ENCODE measurements at regions not wholly inside any gene's neighbourhood (a gene's known extent, or its start where the extent isn't known, plus 50 kb on each side); places are given as distances from the start of the nearest gene placed in this dataset.
"Not testable (repeated sequence)": the region's sequence is repeated elsewhere in the genome, so short reads cannot be mapped to it uniquely, and the experiment has no call there.

DNA sequence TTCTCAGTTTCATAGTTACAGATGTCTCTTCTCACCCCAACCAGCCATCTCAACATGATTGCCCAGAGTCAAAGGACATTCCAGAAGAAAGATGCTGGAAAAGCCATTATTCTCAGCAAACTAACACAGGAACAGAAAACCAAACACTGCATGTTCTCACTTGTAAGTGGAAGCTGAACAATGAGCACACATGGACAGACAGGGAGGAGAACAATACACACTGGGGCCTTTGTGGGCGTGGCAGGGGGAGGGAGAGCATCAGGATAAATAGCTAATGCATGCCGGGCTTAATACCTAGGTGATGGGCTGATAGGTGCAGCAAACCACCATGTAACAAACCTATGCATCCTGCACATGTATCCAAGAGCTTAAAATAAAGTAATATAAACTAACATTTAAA is 437.8 kb upstream of the TUSC1 start:
- H3K9me3 Mint-ChIP-seq = not testable (repeated sequence)

DNA sequence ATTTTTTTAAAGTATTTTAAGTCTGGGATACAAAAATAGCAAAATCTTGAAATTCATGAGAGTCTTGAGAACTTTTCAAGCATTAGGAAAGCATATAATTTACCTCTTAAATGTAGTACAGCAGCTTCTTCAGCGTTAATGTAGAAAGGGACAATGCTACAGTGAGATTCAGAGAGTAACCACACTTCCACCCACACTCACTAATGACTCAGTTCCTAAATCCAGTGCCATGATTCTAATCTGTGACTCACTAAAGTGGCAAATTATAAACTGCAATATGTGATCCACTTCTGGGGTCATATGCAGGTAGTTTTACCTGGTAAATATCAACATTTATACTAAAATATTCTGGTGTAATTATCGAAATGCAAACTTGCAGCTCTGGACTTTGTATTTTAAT is 434.5 kb upstream of the TUSC1 start:
- intact Hi-C loops (cut with micrococcal nuclease) = no loop called here
- no peaks in the 10 kb centered on the region for H3K36me3 Mint-ChIP-seq (ENCODE audit: low read depth)

More for the DNA sequence above, 437.8 kb upstream of the TUSC1 start:
- intact Hi-C loops (cut with micrococcal nuclease); H3K36me3 Mint-ChIP-seq (ENCODE audit: low read depth); H3K4me1 Mint-ChIP-seq (ENCODE audit: low read depth); H3K27me3 Mint-ChIP-seq (ENCODE audit: low read depth); CTCF ChIA-PET; H3K27ac Mint-ChIP-seq; DNase-seq; H3K4me3 Mint-ChIP-seq: not testable (repeated sequence)

DNA sequence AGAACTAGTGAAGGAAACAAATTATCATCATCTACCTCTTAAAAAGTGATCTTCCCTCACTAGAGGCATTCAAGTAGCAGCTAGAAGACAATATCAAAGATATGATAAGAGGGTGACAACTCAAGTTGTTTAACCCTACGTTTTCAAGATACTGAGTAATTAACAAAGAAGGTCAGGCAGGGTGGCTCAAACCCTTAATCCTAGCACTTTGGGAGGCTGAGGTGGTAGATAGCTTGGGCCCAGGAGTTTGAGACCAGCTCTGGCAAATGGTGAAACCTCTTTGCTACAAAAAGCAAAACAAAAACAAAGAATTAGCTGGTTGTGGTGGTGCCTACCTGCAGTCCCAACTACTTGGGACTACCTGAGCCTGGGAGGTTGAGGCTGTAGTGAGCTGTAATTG is 408.2 kb upstream of the TUSC1 start:
- no peak for DNase-seq
- no peak overlapping the region for H3K27ac Mint-ChIP-seq
- no peaks in the 10 kb centered on the region for H3K4me1 Mint-ChIP-seq (ENCODE audit: low read depth)
- H3K4me3 Mint-ChIP-seq = no peak overlapping the region
- CTCF ChIA-PET = interaction anchor here (0.8 kb wide), 1 partner anchor 26 kb away, joined by 3 read pairs; no protein-coding TSS in a partner anchor
- peaks cover 2% of the 10 kb centered on the region for H3K9me3 Mint-ChIP-seq
- no peaks in the 10 kb centered on the region for H3K27me3 Mint-ChIP-seq (ENCODE audit: low read depth)
- intact Hi-C loops (cut with micrococcal nuclease) = no loop called here
- H3K36me3 Mint-ChIP-seq (ENCODE audit: low read depth) = no peaks in the 10 kb centered on the region

More for the DNA sequence above, 434.5 kb upstream of the TUSC1 start:
- H3K27me3 Mint-ChIP-seq (ENCODE audit: low read depth) = no peaks in the 10 kb centered on the region
- no peak overlapping the region for H3K4me3 Mint-ChIP-seq
- H3K4me1 Mint-ChIP-seq (ENCODE audit: low read depth) = no peaks in the 10 kb centered on the region
- DNase-seq = no peak
- CTCF ChIA-PET = interaction anchor here (0.7 kb wide), 1 partner anchor 152 kb away, joined by 3 read pairs; no protein-coding TSS in a partner anchor
- H3K9me3 Mint-ChIP-seq = peaks cover 7% of the 10 kb centered on the region
- H3K27ac Mint-ChIP-seq = no peak overlapping the region

DNA sequence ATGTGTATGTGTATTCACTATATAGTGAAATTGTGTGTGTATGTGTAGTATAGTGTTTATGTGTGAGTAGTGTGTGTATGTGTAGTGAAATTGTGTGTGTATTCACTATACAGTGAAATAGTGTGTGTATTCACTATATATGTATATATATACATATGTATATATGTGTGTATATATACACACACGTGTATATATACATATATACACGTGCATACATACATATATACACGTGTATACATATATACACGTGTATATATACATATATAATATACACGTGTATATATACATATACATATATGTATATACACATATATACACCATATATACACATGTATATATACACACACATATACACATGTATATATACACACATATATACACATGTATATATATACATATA is 403.6 kb upstream of the TUSC1 start:
- no peaks in the 10 kb centered on the region for H3K4me1 Mint-ChIP-seq (ENCODE audit: low read depth)
- no peak overlapping the region for H3K27ac Mint-ChIP-seq
- DNase-seq = no peak
- H3K27me3 Mint-ChIP-seq (ENCODE audit: low read depth) = no peaks in the 10 kb centered on the region
- CTCF ChIA-PET = no interaction called here
- H3K9me3 Mint-ChIP-seq = peaks cover 11% of the 10 kb centered on the region
- intact Hi-C loops (cut with micrococcal nuclease) = no loop called here
- H3K36me3 Mint-ChIP-seq (ENCODE audit: low read depth) = no peaks in the 10 kb centered on the region
- no peak overlapping the region for H3K4me3 Mint-ChIP-seq

DNA sequence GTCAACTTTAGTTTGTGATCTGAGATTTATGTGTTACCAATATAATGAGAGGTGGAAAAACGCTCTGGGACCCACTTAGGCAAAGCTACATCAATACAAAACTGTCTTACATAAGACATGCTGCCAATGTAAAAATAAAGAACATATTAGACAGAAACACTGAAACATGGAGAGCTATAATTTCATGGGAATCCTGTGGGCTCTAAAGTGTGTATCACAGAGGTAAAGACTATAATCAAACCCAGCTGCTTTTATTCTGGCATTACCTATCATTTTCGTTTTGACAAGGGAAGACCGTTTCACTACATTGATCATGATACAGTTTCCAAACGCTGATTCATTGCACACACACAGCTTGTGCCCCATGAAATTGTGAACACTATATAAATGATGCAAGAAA is 400.5 kb upstream of the TUSC1 start:
- no peaks in the 10 kb centered on the region for H3K27me3 Mint-ChIP-seq (ENCODE audit: low read depth)
- no peak overlapping the region for H3K27ac Mint-ChIP-seq
- peaks cover 33% of the 10 kb centered on the region for H3K9me3 Mint-ChIP-seq
- no peak overlapping the region for H3K4me3 Mint-ChIP-seq
- H3K4me1 Mint-ChIP-seq (ENCODE audit: low read depth) = no peaks in the 10 kb centered on the region
- no peak for DNase-seq
- intact Hi-C loops (cut with micrococcal nuclease) = no loop called here
- CTCF ChIA-PET = no interaction called here
- H3K36me3 Mint-ChIP-seq (ENCODE audit: low read depth) = no peaks in the 10 kb centered on the region

DNA sequence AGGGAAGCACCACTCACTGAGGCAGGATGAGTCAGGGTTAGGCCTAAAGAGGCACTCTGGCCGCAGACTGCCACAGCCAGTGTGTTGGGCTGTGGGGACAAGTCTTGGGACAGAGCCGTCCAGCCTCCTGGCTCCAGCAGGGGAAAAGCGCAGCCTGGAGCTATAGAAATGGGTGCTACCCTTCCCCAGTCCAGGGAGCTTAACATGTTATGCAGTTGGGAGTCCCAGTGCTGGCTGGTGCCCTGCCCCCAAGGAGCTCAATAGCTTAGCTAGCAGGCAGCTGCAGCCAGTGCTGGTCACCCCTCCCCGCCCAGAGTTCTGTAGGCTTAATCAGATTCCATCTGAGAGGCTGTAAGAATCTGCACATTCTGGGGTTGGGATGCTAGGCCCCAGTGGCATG is 399.6 kb upstream of the TUSC1 start:
- Mint-ChIP-seq H3K36me3 (ENCODE audit: low read depth) (no peaks in the 10 kb centered on the region), H3K4me1 (ENCODE audit: low read depth) (no peaks in the 10 kb centered on the region), H3K27me3 (ENCODE audit: low read depth) (no peaks in the 10 kb centered on the region), H3K9me3 (peaks cover 37% of the 10 kb centered on the region), H3K4me3 (no peak overlapping the region), H3K27ac (no peak overlapping the region)
- CTCF ChIA-PET = no interaction called here
- intact Hi-C loops (cut with micrococcal nuclease) = no loop called here
- no peak for DNase-seq

DNA sequence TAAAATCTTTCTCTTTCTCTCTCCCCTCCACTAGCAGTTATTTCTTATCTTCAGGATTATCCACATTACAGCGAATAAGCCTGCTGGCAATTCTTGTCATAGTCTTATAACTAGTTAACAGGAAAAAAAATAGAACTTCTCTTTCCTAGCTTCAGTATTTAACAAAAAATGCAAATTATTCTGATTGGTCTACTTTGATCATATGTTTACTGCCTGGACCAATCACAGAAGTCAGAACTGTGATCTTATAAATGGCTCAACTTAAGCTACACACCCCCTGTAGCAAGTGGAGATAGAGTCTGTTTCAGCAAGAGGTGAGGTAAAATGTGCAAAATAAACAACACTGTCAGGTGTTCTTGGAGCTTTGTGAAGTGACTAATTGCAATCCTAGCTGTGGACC is 389.4 kb upstream of the TUSC1 start:
- H3K9me3 Mint-ChIP-seq = peaks cover 5% of the 10 kb centered on the region
- H3K4me1 Mint-ChIP-seq (ENCODE audit: low read depth) = no peaks in the 10 kb centered on the region
- H3K4me3 Mint-ChIP-seq = no peak overlapping the region
- H3K27me3 Mint-ChIP-seq (ENCODE audit: low read depth) = no peaks in the 10 kb centered on the region
- DNase-seq = no peak
- CTCF ChIA-PET = no interaction called here
- intact Hi-C loops (cut with micrococcal nuclease) = no loop called here
- H3K27ac Mint-ChIP-seq = no peak overlapping the region
- H3K36me3 Mint-ChIP-seq (ENCODE audit: low read depth) = no peaks in the 10 kb centered on the region

DNA sequence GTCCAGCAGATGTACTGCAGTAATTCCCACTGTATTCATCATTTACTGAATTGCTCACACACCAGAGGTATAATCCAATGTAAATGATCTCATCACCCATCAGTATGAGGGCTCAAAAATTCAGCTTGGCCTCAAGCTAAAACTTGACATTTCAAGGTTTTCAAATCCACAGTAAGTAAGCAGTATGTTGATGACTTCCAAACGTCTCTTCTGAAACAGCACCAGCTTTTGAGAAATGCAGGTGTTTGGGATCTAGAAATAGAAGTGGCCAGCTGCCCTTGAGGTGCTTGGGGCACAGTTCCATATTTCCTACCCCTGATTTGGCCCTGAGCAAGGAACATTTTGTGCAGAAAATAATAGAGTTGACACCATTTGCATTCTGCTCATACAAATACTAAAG is 388.0 kb upstream of the TUSC1 start:
- H3K4me3 Mint-ChIP-seq = no peak overlapping the region
- H3K27ac Mint-ChIP-seq = no peak overlapping the region
- H3K27me3 Mint-ChIP-seq (ENCODE audit: low read depth) = no peaks in the 10 kb centered on the region
- no peaks in the 10 kb centered on the region for H3K4me1 Mint-ChIP-seq (ENCODE audit: low read depth)
- no peaks in the 10 kb centered on the region for H3K36me3 Mint-ChIP-seq (ENCODE audit: low read depth)
- DNase-seq = no peak
- intact Hi-C loops (cut with micrococcal nuclease) = no loop called here
- H3K9me3 Mint-ChIP-seq = peaks cover 5% of the 10 kb centered on the region
- CTCF ChIA-PET = no interaction called here

DNA sequence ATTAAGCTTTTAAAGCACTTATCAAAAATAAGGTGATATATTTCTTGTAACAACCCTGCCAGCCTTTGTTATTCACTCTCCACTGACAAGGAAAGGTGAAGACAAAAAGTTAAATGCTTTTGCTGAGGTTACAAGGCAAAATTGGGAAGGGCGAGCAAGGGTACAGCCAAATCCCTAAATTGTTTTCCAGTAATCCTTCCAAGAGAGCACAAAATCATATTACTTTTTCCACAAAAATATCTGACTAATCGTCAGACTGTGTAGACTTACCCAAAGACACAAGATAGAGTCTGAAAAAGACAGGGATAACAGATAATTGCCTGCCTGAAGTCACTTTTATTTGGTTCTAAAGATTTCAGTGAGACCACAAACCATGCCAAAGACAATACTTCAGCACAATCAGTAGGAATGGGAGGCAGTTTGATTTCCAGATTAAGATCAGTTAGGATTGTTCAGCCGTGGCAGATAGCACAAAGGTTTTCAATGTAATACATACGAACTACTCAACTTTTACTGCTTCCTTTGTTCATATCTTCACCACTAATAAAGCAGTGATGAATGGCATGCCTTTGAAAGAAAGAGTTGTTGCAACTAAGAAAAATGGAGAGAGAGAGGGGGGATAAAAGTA is 383.8 kb upstream of the TUSC1 start:
- Mint-ChIP-seq H3K9me3 (peaks cover 4% of the 10 kb centered on the region), H3K36me3 (ENCODE audit: low read depth) (no peaks in the 10 kb centered on the region), H3K4me1 (ENCODE audit: low read depth) (no peaks in the 10 kb centered on the region), H3K4me3 (no peak overlapping the region), H3K27ac (no peak overlapping the region), H3K27me3 (ENCODE audit: low read depth) (no peaks in the 10 kb centered on the region)
- CTCF ChIA-PET = no interaction called here
- intact Hi-C loops (cut with micrococcal nuclease) = no loop called here
- no peak for DNase-seq

DNA sequence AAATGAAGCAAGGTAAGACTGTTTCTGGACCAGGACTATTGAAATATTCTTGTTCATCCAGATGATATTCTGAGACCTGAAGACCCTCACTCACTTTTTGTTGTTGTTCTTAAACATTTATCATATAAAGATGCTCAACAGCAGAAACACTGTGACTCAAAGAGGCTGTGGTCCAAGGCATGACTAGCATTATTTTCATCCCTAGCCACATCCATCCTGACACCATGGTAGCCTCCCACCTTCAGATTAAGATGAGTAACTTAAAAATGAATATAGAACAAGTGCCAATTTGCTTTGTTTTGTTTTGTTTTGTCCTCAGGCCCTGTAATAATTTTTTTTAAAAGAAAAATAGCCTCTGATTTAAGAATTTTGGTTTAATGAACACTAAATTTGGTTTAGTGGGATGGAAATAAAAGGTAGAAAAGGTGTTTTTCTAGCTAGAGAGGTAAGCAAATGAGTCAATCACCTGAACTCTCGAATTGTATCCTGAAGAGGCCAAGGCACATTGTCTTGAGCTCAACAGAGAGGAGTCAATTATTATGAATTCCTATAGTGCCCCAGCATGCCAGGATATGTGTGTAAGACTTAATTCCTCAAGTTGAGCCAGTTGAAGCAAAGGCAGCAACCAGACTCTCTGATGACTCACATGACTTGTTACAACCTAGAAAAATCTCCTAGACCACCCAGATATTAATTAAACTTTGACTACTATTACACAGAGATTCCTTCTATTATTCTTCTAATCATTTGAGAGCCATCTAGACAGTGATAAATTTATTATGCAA is 380.1 kb upstream of the TUSC1 start:
- no peak overlapping the region for H3K27ac Mint-ChIP-seq
- H3K9me3 Mint-ChIP-seq = peaks cover 4% of the 10 kb centered on the region
- DNase-seq = no peak
- H3K4me3 Mint-ChIP-seq = no peak overlapping the region
- CTCF ChIA-PET = no interaction called here
- intact Hi-C loops (cut with micrococcal nuclease) = no loop called here
- H3K36me3 Mint-ChIP-seq (ENCODE audit: low read depth) = no peaks in the 10 kb centered on the region
- no peaks in the 10 kb centered on the region for H3K4me1 Mint-ChIP-seq (ENCODE audit: low read depth)
- no peaks in the 10 kb centered on the region for H3K27me3 Mint-ChIP-seq (ENCODE audit: low read depth)

DNA sequence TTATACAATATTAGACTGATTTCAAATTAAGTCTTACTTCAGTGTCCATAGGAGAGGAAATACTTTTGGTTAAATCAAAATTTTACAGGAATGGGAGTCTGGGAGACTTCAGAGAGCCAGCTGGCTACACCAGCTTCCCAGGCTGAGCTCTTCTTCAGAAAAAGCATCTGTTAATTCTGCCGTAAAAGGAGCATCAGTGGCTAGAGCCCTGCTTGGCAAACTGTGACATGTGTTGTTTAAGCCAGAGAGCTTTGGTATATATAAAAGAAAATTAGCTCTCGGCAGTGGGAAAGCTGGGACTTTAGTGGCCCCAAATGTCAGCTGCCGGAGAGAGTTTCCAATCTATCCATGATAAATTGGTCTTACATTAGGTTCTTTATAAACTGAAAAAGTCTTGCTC is 378.8 kb upstream of the TUSC1 start:
- Mint-ChIP-seq H3K27ac (no peak overlapping the region), H3K36me3 (ENCODE audit: low read depth) (no peaks in the 10 kb centered on the region), H3K27me3 (ENCODE audit: low read depth) (no peaks in the 10 kb centered on the region), H3K9me3 (no peaks in the 10 kb centered on the region), H3K4me3 (no peak overlapping the region), H3K4me1 (ENCODE audit: low read depth) (no peaks in the 10 kb centered on the region)
- DNase-seq = no peak
- CTCF ChIA-PET = no interaction called here
- intact Hi-C loops (cut with micrococcal nuclease) = no loop called here

DNA sequence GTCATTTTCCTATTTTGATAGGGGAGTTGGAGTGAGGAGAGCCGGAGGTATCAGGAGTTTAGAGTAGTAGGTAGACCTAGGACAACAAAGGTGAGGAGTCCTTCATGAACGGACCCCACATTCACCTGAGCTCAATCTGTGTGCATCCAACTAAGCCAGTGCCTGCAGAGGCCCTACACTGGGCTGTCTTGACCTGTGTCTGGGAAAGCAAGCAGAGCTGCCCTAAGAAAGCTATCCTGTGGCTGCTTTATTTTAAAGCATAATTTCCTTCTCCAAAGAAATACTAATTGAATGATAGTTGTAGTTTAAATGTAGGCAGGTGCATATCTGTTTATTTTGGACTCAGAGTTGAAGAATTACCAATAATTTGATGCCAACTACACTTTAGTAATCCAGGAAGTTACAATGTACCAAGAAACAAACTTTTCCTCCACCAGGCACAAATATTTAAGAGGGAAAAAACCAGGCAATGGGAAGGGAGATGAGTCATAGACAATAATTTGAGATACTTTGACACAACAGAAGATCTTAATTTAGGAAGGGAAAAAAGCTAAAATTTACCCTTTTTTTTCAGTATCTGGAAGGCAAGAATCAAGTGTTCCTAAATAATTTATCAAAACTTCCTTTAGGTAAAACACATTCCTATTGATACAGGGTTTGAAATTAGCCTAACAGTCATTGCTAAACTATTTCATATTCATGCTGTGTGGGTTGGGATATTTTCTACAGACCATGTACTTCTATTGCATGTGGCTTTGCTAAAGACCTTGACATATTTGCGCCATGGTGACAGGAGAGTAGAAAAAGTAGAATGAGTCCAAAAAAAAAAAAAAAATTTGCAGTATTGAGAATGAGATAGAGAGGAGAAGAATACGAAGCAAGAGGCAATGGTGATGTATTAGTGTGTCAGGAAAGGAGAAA is 376.6 kb upstream of the TUSC1 start:
- Mint-ChIP-seq H3K27me3 (ENCODE audit: low read depth) (no peaks in the 10 kb centered on the region), H3K4me1 (ENCODE audit: low read depth) (no peaks in the 10 kb centered on the region), H3K4me3 (no peak overlapping the region), H3K36me3 (ENCODE audit: low read depth) (no peaks in the 10 kb centered on the region), H3K27ac (no peak overlapping the region), H3K9me3 (peaks cover 2% of the 10 kb centered on the region)
- intact Hi-C loops (cut with micrococcal nuclease) = no loop called here
- CTCF ChIA-PET = no interaction called here
- DNase-seq = no peak

All from activated naive CD4-positive, alpha-beta T cell treated with anti-CD3 and anti-CD28 coated beads for 36 hours (primary cell).